Germinal center (tissue), 1 donor: ENCODE measurements at regions not wholly inside any gene's neighbourhood (a gene's known extent, or its start where the extent isn't known, plus 50 kb on each side); places are given as distances from the start of the nearest gene placed in this dataset.
"Not testable (repeated sequence)": the region's sequence is repeated elsewhere in the genome, so short reads cannot be mapped to it uniquely, and the experiment has no call there.

Source experiments
- DNase-seq: peaks from one replicate; pipeline ENCODE4 v3.0.0; 2012; ENCODE audit warnings: mixed read lengths, low spot score

DNA sequence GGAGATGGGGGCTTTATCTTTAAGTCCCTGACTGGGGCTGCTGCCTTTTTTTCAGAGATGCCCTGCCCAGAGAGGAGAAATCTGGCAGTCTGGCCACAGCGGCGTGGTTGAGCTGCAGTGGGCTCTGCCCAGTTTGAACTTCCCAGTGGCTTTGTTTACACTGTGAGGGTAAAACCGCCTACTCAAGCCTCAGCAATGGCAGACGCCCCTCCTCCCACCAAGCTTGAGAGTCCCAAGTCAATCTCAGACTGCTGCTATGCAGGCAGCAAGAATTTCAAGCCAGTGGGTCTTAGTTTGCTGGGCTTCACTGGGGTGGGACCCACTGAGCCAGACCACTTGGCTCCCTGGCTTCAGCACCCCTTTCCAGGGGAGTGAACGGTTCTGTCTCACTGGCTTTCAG, 76.4 kb upstream of the DNAJC1 start:
- not testable (repeated sequence) for DNase-seq

DNA sequence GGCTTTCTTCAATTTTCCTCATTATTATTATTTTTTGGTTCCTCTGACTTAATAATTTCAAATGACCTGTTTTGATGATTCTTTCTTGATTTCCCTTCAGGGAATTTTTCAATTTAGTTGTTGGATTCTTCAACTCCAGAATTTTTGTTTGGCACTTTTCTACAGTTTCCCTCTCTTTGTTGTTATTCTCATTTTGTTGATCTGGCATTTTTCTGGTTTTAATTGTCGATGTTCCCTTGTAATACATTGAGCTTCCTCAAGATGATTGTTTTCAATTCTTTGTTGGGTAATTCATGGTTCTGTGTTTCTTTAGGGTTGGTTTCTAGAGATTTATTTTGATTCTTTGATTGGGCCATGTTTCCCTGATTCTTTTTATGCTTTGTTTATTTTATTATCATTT, 67.8 kb upstream of the DNAJC1 start:
- no peak for DNase-seq

DNA sequence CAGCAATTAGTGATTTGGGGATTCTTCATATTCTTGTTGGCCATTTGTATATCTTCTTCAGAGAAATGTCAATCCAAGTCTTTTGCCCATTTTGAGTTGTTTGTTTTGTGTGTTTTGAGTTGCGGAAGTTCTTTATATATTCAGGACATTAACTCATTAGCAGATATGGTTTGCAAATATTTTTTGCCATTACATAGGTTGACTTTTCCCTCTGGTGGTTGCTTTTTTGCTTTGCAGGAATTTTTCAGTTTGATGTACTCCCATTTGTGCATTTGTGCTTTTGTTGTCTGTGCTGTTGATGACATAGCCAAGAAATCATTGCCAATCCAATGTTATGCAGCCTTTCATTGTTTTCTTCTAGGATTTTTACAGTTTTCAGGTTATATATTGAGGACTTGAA, 63.6 kb upstream of the DNAJC1 start:
- no peak for DNase-seq

DNA sequence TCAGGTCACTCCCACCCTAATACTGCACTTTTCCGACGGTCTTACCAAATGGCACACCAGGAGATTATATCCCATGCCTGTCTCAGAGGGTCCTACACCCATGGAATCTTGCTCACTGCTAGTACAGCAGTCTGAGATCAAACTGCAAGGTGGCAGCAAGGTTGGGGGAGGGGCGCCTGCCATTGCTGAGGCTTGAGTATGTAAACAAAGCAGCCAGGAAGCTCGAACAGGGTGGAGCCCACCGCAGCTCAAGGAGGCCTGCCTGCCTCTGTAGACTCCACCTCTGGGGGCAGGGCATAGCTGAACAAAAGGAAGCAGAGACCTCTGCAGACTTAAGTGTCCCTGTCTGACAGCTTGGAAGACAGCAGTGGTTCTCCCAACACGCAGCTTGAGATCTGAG, 57.5 kb upstream of the DNAJC1 start:
- not testable (repeated sequence) for DNase-seq

DNA sequence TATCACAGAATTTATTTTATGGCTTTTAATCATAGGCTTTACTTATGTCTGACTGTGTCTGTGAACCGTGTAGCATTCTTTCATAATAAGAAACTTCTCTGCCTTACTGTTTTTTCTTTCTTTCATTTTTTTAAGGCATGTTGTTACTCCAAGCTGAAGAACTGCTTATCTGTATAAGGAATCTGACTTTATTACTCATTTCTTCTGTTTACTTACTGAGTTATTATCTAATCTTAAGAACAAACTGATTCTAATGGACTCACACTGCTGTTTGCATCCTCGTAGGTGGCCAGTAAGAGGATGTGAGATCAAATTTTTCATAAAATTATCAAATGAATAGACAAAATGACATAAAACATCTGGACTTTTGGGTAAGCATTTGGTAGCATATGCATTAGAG, 54.7 kb upstream of the DNAJC1 start:
- DNase-seq, result no peak

DNA sequence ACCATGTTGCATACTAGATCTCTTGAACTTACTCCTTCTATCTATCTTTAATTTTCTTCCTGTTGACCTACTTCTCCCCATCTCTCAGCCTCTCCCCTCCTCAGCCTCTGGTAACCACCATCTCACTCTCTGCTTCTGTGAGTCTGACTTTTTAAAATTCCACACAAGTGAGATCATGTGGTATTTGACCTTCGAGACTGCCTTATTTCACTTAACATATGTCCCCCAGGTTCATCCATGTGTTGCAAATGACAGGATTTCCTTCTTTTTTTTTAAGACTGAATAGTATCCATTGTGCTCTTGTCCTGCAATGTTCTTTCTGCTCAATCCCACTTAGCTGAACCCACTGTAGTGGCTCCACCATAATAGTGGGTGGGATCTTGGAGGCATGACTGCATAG, 51.4 kb upstream of the DNAJC1 start:
- no peak for DNase-seq
